SH-SY5Y (cell line): ENCODE measurements at regions not wholly inside any gene's neighbourhood (a gene's known extent, or its start where the extent isn't known, plus 50 kb on each side); places are given as distances from the start of the nearest gene placed in this dataset.

Source experiments
- GATA2 ChIP-seq: IDR thresholded peaks from 2 replicates; pipeline ENCODE4 v1.6.1; 2011; ENCODE audit warnings: mild to moderate bottlenecking, low read depth, low read length
- GATA3 ChIP-seq: IDR thresholded peaks from 2 replicates; pipeline ENCODE4 v1.6.1; 2011; ENCODE audit warnings: low read depth, mild to moderate bottlenecking, low read length, moderate library complexity

GRCh38 chr6:85390105-85390728 lies 59.7 kb upstream of the NT5E start:
- TF ChIP-seq GATA3 (no peak), GATA2 (no peak)
